ENCODE measurements at regions not wholly inside any gene's neighbourhood (a gene's known extent, or its start where the extent isn't known, plus 50 kb on each side); places are given as distances from the start of the nearest gene placed in this dataset.

- H3K4me3 ChIP-seq (ENCODE audit: low read depth, low read length): no peak overlapping the region
- TF ChIP-seq CTCF (IDR thresholded peaks at IDR 0.05; ENCODE audit: low read depth, low read length): no peak
These were observed 269.8 kb downstream of the TMEM38B start for GRCh38 chr9:105964156-105964555.

DNA sequence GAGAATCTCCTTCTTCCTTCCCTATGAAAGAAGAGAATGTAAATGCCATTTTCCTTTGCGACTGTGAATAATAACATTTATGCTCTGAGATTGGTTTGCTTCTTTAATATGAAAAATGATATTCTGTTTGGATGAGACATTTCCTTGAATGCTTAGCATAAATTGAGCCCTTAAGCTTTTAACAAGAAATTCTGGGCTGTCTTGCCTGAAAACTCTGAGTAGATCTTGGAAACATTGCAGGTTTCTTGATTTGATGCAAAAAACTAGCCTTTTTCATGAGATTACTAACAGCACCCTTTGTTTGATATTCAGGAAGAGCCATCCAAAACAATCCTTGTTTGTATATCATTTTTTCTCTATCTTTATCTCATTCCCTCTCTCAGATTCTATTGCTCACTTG, 272.5 kb downstream of the TMEM38B start:
- TF ChIP-seq CTCF (IDR thresholded peaks at IDR 0.05; ENCODE audit: low read depth, low read length): no peak
- H3K4me3 ChIP-seq (ENCODE audit: low read depth, low read length): no peak overlapping the region

DNA sequence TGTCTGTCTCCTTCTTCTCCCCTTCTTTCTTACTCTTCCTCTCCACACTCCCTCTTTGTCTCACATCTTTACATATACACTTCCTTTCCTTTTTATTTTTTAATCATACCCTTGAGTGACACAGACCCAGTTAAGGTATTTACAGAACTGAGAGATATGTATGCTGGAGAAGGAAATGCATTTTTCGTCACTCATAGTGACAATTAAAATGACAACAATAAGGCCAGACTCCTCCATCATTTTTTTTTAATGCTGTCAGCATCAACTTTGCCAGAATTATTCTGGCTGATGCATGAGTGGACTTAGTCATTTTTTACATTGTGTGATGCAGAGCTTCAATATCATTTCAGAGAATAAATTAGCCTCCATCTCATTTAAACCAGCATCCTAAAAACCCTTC, 272.9 kb downstream of the TMEM38B start:
- no peak for TF ChIP-seq CTCF (IDR thresholded peaks at IDR 0.05; ENCODE audit: low read depth, low read length)
- H3K4me3 ChIP-seq (ENCODE audit: low read depth, low read length): no peak overlapping the region

GRCh38 chr9:105967797-105968196, 273.5 kb downstream of the TMEM38B start:
- no peak for TF ChIP-seq CTCF (IDR thresholded peaks at IDR 0.05; ENCODE audit: low read depth, low read length)
- no peak overlapping the region for H3K4me3 ChIP-seq (ENCODE audit: low read depth, low read length)

DNA sequence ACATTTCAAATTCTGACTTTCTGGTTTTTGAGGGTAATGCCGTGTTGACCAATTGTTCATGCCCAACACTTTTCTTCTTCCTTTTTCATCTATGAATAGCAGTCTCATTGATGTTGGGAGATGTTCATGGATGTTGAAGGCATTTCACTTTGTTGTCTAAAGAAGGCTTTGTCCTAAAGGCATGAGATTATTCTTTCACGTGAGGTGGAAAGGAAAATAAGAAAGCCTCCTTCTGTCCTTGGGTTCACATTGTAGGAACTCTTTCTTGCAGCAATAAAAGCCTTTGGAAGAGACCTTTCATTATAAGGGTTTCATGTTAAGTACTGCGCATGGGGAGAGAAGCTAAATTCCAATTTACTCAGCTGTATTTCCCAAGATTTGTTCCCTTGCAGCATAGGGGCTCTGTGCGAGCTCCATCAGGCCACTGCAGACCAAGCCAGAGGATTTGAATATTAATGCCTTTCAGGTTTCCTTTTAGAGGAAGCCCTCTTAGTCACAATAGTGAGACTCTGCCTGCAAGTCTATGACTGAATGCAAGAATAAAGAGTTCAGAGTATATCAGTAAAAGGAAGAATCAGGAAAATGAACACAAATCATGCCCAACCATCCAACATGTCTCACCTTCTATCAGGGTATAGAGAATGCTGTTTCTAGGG, 274.6 kb downstream of the TMEM38B start:
- no peak for TF ChIP-seq CTCF (IDR thresholded peaks at IDR 0.05; ENCODE audit: low read depth, low read length)
- H3K4me3 ChIP-seq (ENCODE audit: low read depth, low read length): no peak overlapping the region

DNA sequence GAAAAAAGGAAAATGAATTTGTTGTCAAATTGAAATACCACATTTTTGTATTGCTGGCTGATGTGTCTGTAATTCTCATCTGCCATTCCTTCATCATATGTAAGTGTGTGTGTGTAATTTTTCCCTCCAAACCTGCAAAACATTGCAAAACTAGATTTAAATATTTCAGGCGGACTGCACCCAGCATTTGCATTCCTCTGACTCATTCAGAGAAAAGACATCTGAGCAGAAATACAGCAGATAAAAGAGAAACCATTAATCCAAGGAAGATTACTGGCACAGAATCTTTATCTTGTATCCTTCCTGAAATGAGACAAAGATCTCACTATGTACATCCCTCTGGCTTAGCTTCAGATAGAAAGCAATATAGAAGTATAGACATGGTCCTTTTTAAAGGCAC, 275.3 kb downstream of the TMEM38B start:
- no peak for TF ChIP-seq CTCF (IDR thresholded peaks at IDR 0.05; ENCODE audit: low read depth, low read length)
- no peak overlapping the region for H3K4me3 ChIP-seq (ENCODE audit: low read depth, low read length)

- no peak for TF ChIP-seq CTCF (IDR thresholded peaks at IDR 0.05; ENCODE audit: low read depth, low read length)
- H3K4me3 ChIP-seq (ENCODE audit: low read depth, low read length): no peak overlapping the region
These were observed 277.6 kb downstream of the TMEM38B start for GRCh38 chr9:105971986-105972385.

All from WI38 (cell line).